GM12874 (cell line): ENCODE measurements at regions not wholly inside any gene's neighbourhood (a gene's known extent, or its start where the extent isn't known, plus 50 kb on each side); places are given as distances from the start of the nearest gene placed in this dataset.

Source experiments
- TF ChIP-seq, protein P1 (sequence below): IDR thresholded peaks from 2 replicates; pipeline ENCODE4 v1.5.1; 2011; ENCODE audit warnings: low read depth, mild to moderate bottlenecking, control low read depth, low read length, moderate library complexity; ENCODE audit not compliant: insufficient read depth

DNA sequence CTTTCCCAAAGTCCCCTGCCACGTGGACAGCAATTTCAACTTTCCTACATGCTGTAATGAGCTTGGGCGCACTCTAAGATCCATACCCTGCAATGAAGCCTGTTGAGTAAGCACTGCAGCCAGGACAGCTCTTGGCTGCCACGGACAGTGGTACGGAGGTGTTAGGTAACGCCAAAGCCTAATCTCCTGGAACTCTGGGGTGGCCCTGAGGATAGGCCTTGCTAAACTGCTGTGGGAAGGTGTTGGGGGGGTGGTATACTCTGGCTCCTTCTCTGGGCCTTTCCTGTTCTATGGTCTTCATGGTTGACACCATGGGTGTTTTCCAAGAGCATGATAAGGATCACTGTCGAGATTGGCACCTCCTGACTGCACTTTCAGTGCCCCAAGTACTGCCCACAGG lies 66.4 kb upstream of the PITX1 start:
- TF ChIP-seq, protein P1, sequence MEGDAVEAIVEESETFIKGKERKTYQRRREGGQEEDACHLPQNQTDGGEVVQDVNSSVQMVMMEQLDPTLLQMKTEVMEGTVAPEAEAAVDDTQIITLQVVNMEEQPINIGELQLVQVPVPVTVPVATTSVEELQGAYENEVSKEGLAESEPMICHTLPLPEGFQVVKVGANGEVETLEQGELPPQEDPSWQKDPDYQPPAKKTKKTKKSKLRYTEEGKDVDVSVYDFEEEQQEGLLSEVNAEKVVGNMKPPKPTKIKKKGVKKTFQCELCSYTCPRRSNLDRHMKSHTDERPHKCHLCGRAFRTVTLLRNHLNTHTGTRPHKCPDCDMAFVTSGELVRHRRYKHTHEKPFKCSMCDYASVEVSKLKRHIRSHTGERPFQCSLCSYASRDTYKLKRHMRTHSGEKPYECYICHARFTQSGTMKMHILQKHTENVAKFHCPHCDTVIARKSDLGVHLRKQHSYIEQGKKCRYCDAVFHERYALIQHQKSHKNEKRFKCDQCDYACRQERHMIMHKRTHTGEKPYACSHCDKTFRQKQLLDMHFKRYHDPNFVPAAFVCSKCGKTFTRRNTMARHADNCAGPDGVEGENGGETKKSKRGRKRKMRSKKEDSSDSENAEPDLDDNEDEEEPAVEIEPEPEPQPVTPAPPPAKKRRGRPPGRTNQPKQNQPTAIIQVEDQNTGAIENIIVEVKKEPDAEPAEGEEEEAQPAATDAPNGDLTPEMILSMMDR: no peak

DNA sequence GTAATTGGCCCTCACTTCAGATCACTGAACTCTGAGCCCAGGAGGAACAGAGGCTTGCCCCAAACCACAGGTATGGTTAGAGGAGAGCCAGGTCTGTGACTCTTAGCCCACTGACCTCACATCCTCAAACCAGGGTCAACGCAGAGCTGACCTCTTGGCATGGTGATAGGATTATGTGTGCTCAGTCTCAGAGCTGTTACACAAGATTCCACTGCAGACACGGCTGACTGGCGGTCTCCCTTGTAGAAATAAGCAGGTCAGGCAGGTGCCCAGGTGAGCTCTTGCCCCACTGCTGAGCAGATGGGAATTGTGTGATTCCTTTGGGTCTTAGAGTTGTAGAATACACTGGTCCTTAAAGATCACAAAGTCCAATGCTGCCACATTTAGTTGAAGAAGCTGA lies 66.0 kb upstream of the PITX1 start:
- TF ChIP-seq, protein P1: no peak

DNA sequence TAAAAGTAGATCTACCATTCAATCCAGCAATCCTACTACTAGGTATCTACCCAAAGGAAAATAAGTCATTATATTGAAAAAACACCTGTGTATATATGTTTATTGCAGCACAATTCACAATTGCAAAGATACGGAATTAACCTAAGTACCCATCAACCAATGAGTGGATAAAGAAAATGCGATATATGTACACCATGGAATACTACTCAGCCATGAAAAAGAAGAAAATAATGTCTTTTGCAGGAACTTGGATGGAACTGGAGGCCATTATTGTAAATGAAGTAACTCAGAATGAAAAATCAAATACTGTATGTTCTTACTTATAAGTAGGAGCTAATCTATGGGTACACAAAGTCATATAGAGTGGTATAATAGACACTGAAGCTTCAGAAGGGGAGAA lies 63.4 kb upstream of the PITX1 start:
- TF ChIP-seq, protein P1: no peak

DNA sequence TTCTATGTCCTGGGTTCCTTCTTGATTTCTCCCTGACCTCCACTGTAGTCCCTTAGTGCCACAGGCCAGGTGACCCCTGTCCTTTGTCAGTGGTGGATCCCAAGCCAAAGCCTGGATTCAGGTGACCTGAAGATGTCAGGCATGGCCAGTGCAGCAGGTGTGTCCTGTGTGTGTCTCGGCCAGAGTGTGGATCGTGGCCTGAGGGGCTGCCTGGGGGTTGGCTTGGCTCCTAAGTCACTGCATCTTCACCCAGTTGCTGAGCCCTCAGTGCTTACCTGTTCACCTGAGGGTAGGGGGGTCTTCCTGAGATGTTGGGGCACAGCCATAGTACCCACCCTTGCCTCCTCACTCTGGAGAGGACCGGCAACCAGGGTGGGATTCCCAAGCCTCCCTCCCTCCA lies 61.8 kb upstream of the PITX1 start:
- TF ChIP-seq, protein P1: no peak

DNA sequence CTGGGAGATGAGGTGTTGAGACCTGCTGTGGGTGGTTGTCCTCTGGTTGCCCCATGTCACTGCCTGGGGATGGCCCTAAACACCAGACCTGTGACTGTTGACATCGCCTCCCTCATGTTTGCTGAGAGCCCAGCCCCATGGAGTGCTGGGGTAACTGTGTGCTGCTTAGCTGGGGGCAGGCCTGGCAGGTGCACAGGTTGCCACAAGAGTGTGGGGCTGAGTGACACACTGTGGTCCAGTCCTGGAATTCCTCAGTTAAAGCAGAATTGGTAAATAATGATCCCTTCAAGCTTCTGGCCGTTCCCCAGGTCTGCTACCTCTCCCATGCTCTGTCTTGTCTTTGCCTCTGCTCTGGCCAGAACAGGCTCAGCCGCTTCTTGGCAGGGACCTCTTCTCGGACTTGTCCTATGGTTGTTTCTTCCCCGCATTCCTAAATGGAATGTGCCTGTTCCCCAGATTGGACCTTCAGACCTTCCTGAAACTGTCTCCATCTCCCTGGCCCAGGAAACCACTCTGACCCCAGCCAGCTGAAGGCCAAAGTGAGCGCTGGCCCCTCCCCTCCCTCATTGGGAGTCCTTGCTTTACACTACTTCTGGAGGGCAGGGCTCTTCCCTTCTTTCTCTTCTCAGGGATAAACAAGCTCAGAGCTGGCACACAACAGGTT lies 61.2 kb upstream of the PITX1 start:
- TF ChIP-seq, protein P1: no peak

DNA sequence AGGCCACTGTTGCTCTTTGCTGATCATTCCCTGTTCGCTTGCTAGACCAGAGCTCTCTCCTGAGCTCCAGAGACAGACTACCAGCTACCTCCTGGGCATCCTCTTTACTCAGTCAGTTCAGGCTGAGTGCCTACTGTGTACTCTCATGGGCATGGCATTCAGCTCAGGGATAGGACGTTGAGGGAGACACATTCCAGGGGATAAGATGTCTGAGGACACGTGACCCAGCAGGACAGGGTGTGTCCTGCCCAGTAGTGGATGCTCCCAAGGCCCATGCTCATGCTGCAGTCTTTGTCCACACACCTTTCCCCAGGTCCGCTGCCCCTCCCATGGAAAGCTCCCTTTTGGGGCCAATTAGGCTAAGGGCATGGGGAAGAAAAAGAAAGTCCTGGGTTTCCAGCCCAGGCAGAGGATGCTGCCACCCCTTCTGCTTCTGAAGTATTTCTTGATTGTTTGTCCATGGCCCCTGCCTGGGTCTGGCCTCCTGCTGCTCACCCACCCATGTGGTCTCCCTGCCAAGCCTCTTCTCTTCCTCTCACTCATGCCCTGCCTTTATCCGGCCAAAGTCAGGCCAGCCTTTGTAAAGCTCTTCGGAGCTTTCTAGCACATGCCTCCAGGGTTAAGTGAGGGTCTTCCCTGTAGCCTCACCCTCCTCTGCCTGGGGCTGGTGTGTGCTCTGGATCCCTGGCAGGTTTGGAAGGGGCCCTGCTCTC lies 60.5 kb upstream of the PITX1 start:
- TF ChIP-seq, protein P1: no peak

DNA sequence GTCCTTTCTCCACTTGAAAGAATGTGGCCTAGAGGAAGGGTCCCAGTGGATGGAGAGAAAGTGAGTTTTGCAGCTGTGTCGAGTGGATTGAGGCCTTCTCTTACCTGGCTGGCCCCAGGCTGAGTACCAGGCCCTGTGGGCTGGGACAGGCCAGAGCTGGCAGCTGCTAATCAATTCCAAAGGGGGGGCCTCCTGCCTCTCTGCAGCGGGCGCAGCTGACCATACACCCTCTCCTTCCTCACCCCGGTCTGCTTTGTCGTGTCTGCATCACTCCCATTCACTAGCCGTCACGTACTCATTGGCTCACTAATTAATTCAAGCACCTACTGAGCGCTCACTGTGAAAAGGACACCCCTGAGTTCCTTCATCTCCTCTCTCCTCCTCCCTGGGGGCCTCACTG lies 58.4 kb upstream of the PITX1 start:
- TF ChIP-seq, protein P1: no peak
